Mucosa of stomach (tissue), 1 donor: ENCODE measurements at regions not wholly inside any gene's neighbourhood (a gene's known extent, or its start where the extent isn't known, plus 50 kb on each side); places are given as distances from the start of the nearest gene placed in this dataset.

ENCODE experiments used
- H3K27me3 ChIP-seq: one replicate; pipeline ENCODE4 v1.7.0; 2013; ENCODE audit warnings: mild to moderate bottlenecking, low read length; ENCODE audit not compliant: control insufficient read depth, insufficient read depth
- H3K36me3 ChIP-seq: one replicate; pipeline ENCODE4 v1.7.0; 2013; ENCODE audit warnings: low read length; ENCODE audit not compliant: control insufficient read depth, insufficient read depth
- H3K4me1 ChIP-seq: one replicate; pipeline ENCODE4 v1.7.0; 2013; ENCODE audit warnings: mild to moderate bottlenecking, low read length; ENCODE audit not compliant: control insufficient read depth, insufficient read depth
- H3K4me3 ChIP-seq: one replicate; pipeline ENCODE4 v1.7.0; 2013; ENCODE audit warnings: low read length
- H3K9ac ChIP-seq: one replicate; pipeline ENCODE4 v1.7.0; 2013; ENCODE audit warnings: mild to moderate bottlenecking, low read length, moderate library complexity
- H3K9me3 ChIP-seq: one replicate; pipeline ENCODE4 v1.7.0; 2013; ENCODE audit warnings: mild to moderate bottlenecking, low read length, moderate library complexity; ENCODE audit not compliant: control insufficient read depth
- donor health status: Pancreatic carcinoma.

DNA sequence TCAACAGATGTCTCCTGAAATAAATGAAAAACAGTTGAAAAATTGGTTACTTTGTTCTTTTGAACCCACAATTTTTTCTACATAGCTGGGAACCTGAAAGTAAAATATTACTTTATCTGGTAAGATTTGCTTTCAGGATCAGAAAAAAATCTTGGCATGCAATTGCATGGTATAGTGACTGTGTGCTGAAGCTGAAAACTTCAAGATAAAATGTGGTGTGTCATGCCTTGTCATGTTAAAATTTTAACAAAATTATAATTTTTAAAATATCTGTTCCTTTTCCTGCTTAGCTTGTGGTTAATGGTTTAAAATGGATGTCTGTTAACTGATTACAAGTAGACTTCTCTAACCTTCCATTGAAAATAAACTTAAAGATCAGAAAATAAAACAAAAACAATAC lies 904.8 kb downstream of the PDHA2 start:
- no peaks in the 10 kb centered on the region for H3K9me3 ChIP-seq
- no peak overlapping the region for H3K4me3 ChIP-seq
- H3K36me3 ChIP-seq = no peaks in the 10 kb centered on the region
- no peaks in the 10 kb centered on the region for H3K27me3 ChIP-seq
- no peak overlapping the region for H3K9ac ChIP-seq
- no peaks in the 10 kb centered on the region for H3K4me1 ChIP-seq

DNA sequence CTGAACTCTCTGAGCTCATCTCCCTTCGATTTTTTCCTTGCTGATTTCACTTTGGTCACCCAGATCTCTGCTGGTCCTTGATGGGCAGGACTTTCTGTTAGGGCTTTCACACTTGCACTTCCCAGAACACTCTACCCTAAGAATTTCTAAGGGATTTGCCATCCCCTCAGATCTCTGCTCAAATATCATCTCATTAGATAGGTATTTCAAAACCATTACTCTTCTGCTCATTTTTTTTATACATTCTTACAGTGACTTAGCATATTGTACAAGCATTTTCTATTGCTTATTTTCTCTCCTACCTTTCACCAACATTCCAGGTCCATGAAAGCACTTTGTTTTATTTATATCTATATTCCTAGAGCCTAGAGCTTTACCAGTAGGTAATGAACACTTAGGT lies 913.3 kb downstream of the PDHA2 start:
- H3K4me3 ChIP-seq = no peak overlapping the region
- H3K9me3 ChIP-seq = no peaks in the 10 kb centered on the region
- no peaks in the 10 kb centered on the region for H3K4me1 ChIP-seq
- no peaks in the 10 kb centered on the region for H3K36me3 ChIP-seq
- H3K27me3 ChIP-seq = no peaks in the 10 kb centered on the region
- H3K9ac ChIP-seq = no peak overlapping the region

DNA sequence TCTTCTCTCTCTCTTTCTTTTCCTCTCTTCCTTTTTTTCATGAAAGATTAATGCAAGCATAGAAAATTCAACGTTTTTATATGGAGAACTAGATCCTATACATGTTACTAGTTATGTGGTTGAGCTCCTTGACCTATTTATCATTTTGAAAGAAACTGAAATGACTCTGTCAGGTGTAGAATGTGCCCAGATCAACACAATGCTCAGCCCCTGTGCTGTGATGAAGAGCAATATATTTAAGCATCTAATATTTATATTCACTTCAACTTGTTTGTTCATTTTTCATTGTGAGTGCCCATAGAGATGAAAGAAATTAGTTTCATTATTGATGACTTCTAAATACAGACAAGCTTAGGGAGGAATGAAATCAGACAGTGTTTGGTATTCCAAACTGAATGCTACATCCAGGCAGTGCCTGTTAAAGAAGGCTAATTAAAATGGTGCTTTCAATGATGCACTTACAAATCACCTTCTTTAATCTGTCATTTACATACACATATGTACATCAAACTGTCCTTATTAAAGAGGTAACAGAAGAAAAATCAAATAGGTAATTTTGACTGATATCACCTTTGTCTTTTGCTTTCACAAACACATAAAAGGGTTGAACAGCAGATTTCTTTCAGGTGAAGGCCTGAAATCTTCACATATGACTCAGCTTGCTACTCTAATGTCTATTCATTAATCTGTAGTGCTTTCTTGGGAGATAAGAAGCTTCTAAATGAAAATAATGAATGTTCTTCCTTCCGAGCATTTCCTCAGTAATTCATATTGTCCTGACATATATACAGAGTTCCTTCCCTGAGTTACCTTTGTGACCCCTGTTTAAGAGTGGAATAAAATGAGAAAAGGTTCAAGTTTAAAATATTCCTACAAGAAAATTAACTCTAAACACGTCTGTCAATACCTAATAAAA lies 915.9 kb downstream of the PDHA2 start:
- Histone ChIP-seq H3K27me3 (no peaks in the 10 kb centered on the region), H3K9me3 (no peaks in the 10 kb centered on the region), H3K9ac (no peak overlapping the region), H3K4me3 (no peak overlapping the region), H3K36me3 (no peaks in the 10 kb centered on the region), H3K4me1 (no peaks in the 10 kb centered on the region)

DNA sequence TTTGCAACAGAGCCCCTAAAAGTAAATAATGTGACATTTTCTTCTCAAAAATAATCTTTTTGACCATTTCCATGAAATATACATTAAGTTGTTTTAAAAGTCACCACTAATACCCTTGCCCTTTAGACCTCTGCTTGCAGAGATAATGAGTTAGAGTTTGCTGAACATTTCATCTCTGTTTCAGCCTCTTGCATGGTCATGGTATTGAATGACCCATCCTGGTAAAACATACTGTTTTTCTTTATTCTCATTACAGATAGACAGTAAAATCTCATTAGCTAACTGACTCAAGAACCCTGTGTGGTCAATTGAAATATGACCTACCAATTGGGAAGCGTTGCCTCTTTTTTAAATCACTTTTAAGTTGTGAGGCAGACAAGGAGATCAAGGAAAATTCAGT lies 916.7 kb downstream of the PDHA2 start:
- Histone ChIP-seq H3K9ac (no peak overlapping the region), H3K4me1 (no peaks in the 10 kb centered on the region), H3K4me3 (no peak overlapping the region), H3K36me3 (no peaks in the 10 kb centered on the region), H3K27me3 (no peaks in the 10 kb centered on the region), H3K9me3 (no peaks in the 10 kb centered on the region)

DNA sequence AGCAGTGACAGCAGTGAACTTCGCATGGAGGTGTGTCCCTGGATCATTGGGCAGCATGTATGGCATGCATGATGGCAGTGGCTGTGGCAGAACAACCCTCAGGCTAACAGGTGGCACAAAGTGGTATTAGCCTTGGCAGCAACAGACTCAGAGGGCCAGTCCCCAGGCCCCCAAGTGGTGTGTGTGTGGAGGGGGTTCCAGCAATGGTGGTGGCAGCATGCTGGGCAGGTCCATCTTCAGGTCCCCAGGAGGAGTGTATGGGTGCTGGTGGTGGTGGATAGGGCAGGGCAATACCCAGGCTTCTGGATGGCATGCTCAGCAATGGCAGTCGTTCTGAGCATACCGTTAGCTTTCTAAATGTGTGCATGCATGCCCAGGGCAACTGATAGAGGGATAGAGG lies 923.7 kb downstream of the PDHA2 start:
- Histone ChIP-seq H3K27me3 (no peaks in the 10 kb centered on the region), H3K9ac (no peak overlapping the region), H3K9me3 (no peaks in the 10 kb centered on the region), H3K36me3 (no peaks in the 10 kb centered on the region), H3K4me1 (no peaks in the 10 kb centered on the region), H3K4me3 (no peak overlapping the region)

DNA sequence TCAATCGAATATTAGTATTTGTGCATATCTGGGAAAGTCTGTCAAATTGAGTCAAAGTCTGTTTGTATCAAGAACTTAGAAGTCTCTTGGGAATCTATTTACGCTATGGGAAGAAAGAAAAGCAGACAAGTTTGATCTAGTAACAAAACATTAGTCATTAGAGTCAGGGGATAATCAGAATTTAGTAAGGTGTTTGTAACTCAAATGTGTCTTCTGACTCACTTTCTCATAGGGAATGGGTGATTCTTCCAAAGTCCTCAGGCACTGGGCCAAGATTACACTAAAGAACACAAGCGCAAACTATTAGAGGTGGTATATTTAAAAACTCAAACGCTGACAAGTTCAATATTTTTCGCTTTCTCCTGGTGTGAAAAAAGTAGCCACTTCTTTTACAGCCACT lies 926.5 kb downstream of the PDHA2 start:
- Histone ChIP-seq H3K9ac (no peak overlapping the region), H3K4me3 (no peak overlapping the region), H3K27me3 (no peaks in the 10 kb centered on the region), H3K4me1 (no peaks in the 10 kb centered on the region), H3K36me3 (no peaks in the 10 kb centered on the region), H3K9me3 (no peaks in the 10 kb centered on the region)

DNA sequence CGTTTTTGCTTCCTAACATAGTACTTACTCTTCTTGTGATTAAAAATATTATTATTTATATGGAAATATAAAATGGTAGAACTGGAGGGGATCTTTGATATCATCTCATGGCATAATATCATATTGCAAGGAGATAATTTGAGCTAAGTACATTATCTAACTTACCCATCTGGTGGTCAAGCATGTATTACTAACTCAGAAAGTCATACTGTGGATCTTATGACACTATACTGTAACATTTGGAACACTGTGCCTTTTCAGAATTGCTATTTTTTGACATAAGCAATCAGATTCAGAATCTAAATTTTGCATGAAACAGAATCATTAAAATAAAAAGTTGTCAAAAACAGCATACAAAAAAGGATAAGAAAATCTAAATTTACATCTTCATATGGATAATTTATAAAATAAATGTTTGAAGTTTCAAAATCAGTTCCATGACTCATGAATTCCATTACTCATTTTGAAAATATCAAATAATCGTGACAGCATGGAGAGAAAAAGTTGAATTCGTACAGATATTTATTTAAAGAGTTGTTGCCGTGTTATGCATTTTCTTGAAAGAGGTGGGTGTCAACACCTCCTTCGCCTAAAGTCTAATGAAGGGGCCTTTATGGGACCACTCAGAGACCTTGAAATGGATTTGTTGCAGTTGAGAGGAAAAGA lies 928.1 kb downstream of the PDHA2 start:
- Histone ChIP-seq H3K9ac (no peak overlapping the region), H3K4me3 (no peak overlapping the region), H3K9me3 (no peaks in the 10 kb centered on the region), H3K27me3 (no peaks in the 10 kb centered on the region), H3K4me1 (no peaks in the 10 kb centered on the region), H3K36me3 (no peaks in the 10 kb centered on the region)

DNA sequence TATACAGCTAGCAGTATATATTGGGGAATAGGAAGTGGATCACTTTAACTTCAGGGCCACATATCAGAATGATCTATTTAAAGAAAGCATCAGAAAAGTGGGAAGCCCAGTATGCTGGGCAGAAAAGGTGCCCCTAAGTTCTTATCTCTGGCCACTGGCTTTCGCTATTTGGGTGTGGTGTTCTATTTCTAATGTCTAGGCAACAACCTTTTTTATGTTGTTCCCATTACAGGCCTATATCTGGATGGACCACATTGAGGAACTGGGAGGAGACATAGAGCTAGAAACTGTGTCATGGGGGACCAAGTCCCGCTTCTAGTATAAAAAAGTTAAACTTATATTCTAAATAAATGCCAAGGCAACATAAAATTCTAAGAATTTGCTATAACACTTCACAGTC lies 935.6 kb downstream of the PDHA2 start:
- H3K4me1 ChIP-seq = no peaks in the 10 kb centered on the region
- H3K4me3 ChIP-seq = no peak overlapping the region
- no peaks in the 10 kb centered on the region for H3K36me3 ChIP-seq
- no peak overlapping the region for H3K9ac ChIP-seq
- no peaks in the 10 kb centered on the region for H3K9me3 ChIP-seq
- no peaks in the 10 kb centered on the region for H3K27me3 ChIP-seq

DNA sequence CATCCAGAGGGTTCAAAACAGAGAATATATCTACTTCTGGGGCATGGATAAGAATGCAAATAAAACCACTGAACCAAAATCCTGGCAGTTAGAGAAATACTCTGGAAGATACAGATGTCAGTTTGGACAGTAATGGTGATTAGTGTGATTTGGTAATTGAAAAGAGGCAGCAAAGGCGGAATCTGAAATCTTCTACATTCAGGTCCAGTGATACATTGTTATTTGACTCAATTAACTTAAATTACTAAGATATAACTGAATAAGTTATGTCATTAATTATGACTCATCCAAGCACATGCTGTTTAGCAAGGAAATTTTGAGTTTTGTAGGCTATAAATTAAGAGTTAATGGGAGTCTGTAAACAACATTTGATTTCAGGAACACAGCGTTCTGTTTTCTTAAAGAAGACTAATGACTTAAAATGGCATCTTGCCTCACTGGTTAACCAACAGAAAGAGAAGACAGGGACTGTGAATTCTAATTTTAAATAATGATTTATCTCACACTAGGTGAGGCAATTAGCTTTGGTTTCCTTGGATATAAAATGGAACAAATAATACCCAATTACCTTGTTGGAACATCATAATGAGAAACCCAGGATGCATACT lies 937.1 kb downstream of the PDHA2 start:
- Histone ChIP-seq H3K4me1 (no peaks in the 10 kb centered on the region), H3K27me3 (no peaks in the 10 kb centered on the region), H3K9ac (no peak overlapping the region), H3K9me3 (no peaks in the 10 kb centered on the region), H3K36me3 (no peaks in the 10 kb centered on the region), H3K4me3 (no peak overlapping the region)

DNA sequence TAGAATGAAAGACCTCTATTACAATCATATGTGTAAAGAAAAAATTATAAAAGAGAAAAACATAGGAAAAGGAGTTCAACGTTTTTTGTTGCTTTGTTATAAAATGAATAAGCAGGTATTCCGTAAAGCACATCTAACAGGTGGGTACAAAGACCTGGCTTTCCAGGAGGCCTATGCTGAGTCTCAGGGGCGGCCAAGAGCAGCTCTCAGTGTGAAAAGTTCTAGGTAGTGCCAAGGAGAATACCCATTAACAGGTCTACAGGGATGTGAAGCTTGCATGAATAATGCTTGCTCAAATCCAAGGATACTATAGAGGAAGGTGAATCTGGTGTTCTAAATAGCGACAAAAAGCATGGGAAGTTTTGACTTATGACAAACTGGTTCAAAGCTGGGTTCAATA lies 944.4 kb downstream of the PDHA2 start:
- no peaks in the 10 kb centered on the region for H3K4me1 ChIP-seq
- no peak overlapping the region for H3K9ac ChIP-seq
- H3K9me3 ChIP-seq = no peaks in the 10 kb centered on the region
- H3K36me3 ChIP-seq = no peaks in the 10 kb centered on the region
- H3K27me3 ChIP-seq = no peaks in the 10 kb centered on the region
- H3K4me3 ChIP-seq = no peak overlapping the region

DNA sequence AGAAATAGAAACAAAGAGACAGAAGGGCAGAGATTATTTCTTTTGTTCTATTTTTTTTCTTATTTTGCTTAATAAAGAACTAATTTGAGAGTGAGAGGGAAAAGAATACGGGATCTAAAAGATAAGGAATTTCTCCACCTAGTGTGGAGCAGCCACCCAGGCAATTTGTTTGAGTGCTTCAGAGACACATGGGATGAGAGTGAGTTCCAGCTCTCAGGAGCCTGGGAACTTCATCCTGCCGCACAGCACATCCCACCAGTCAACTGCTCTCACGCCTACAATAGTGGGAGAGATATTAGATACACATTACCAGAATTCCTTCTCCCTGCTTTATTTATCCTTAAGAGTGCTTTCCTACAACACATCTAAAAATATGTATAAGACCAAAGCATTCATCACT lies 946.4 kb downstream of the PDHA2 start:
- no peak overlapping the region for H3K9ac ChIP-seq
- H3K36me3 ChIP-seq = no peaks in the 10 kb centered on the region
- no peaks in the 10 kb centered on the region for H3K9me3 ChIP-seq
- no peaks in the 10 kb centered on the region for H3K4me1 ChIP-seq
- no peaks in the 10 kb centered on the region for H3K27me3 ChIP-seq
- H3K4me3 ChIP-seq = no peak overlapping the region

DNA sequence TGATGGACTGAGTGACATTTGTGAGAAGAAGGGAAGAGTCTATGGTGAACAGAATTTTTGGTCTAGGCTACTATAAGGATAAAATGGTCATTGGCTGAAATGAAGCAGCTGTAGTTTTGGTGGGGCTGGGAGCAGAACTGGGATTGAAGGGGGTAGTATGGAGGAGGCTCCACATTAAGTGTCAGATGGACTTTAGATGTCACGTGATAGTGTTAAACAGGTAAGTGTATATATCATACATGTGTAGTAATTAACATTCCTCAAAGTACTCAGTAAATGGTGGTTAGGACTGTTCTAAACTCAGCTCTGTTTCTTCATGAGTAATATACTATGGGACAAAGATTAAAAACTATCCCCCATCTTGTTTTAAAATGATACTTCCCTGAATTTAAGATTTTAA lies 947.9 kb downstream of the PDHA2 start:
- no peaks in the 10 kb centered on the region for H3K4me1 ChIP-seq
- no peak overlapping the region for H3K9ac ChIP-seq
- no peak overlapping the region for H3K4me3 ChIP-seq
- H3K36me3 ChIP-seq = no peaks in the 10 kb centered on the region
- H3K27me3 ChIP-seq = no peaks in the 10 kb centered on the region
- no peaks in the 10 kb centered on the region for H3K9me3 ChIP-seq
